ENCODE measurements at regions not wholly inside any gene's neighbourhood (a gene's known extent, or its start where the extent isn't known, plus 50 kb on each side); places are given as distances from the start of the nearest gene placed in this dataset.

DNA sequence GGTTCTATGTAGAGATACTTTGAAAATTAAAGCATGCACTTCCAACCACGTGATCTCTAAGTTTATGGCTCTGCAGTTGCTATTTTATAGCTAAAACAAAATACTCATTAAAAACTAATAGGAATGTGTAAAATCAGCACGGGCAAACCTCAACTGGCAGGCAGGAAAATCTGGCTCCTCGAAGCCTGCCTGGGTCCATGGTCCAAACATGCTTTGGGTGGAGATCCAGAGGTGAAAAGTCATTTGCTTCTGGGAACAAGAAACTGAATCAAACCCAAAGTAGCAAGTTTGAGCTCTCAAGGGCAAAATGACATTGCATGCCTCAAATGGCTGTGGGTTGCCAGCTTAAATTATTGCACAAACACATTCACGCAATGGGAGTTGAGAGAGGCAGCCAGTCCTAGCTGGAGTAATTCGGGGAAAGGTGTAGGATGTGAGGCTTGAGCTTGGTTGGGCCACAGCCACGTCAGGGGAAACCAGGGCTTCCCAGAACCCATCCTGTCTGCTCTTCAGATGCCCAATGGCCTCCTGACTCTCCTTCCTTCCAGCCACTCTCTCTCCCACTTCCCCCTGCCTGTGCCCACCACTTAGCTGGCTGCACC is 75.2 kb upstream of the LCLAT1 start:
- DNase-seq, result peak; percentile 23

DNA sequence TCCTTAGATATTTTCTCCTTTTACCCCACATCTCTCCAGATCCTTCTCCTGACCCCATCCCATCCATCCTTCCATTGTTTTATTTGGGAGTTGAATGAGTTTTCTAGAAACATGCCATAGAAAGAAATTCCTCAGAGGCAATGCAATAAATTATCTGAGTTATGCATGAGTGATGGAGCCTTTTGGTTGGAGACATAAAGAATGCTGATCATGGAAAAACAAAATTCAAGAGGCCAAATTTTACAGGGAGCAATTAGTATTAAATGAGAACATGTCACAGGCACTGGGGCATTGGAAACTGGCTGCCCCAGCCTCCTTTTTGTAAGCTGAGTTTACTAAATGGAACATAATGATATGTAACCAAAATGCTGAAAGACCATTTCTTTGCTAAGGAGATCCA is 74.2 kb upstream of the LCLAT1 start:
- DNase-seq, result no peak

DNA sequence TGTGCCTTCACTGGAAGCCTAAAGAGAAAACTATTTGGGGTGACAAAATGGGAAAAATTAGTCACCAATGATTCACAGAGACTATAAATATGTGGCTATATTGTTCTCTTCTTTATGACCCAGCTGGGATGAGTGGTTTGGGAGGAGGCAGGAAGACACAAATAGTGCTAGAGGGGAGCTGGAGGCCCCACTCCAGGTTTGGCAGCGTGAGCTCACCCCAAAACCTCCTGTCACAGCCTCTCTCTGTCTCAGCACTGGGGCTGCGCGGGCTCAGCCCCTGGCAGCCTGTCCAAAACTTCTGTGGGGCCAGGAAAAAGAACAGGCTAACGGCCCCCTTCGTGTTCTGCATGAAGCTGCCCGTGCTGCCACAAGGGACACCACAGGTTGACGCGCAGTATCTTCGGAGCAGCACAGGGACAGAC is 73.2 kb upstream of the LCLAT1 start:
- no peak for DNase-seq

DNA sequence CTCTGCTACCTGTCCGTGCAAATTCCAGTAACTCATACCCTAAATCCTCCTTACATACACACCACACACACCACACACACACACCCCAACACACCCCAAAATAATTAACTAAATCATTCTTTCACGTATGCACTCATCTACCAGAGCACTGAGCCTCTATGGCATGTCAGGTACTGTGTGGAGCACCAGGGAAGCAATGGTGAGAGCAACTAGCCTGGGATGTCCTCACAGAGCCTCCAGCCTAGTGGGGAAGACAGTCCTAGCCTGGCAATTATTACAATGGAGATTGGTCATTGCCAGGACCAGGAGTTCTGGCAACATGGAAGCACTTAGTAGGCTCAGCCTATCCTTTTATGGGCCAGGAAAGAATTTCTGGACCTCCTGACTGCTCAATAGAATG is 72.7 kb upstream of the LCLAT1 start:
- DNase-seq, result no peak

DNA sequence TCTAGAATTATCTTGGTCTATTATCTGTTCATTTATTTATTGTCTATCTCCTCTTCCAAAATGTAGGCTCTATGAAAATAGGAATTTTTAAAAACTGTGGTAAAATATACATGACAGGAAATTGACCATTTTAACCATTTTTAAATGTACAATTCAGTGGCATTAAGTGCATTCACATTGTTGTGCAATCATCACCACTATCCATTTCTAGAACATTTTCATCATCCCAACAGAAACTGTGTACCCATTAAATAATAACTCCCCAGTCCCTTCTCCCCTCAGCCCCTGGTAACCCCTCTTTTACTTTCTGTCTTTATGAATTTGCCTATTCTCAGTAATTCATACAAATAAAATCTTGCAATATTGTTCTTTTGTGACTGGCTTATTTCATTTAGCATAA is 71.1 kb upstream of the LCLAT1 start:
- no peak for DNase-seq

DNA sequence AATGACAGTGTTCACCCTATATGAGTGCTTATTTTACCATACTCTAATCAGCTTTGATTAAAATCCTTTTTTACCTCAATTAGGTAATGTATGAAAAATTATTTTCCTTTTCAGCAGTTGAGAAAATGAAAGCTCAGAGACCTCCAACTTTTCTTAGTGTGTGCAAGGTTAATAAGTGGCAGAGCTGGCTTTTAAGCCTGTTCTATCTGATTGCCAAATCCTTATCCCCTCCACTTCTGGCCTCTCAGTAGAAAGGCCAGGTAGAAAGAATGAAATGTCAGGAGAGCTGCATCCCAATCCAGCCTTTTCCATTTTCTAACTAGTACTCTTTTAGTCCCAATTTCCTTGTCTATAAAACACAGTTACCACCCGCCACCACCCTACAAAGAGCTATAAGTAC is 67.6 kb upstream of the LCLAT1 start:
- no peak for DNase-seq

DNA sequence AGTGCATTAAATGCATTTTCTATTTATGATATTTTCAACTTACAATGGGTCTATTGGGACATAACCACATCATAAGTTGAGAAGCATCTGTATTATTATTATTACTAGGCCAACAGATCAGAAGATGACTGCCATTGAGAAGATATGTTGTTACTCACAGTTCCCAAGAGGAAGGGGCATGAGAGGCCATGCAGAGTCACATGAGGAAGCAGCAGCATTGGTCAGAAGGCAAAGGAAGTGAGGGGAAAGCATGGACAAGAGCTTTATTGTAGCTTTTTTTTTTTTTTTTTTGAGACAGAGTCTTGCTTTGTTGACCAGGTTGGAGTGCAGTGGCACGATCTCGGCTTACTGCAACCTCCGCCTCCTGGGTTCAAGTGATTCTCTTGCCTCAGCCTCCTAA is 66.2 kb upstream of the LCLAT1 start:
- DNase-seq, result no peak

DNA sequence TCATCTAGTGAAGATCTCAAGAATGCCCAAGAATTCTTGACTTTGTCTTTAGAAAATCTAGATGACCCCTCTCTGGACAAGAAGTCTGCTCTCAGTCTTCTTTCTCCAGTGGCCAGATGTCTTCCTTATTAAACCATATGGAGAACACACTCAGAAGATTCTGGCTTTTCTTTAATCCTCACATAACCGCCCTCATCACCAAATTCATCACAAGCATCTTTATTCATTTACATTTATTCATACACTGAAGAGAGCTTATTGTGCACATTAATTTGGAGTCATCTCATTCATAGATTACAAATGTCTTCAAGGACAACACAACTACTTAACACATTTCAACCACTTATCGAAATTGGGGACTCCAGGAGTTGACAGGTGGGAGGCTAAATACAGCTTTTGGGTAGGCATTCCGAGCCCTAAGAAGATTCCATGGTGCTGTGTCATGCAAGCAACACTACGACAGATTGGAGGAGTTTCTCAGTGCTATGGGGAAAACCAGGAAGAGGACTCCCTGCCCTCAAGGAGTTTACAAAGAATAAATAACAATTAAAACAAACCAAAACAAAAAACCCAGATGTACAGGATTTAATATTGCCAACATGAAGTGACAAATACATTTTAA is 64.8 kb upstream of the LCLAT1 start:
- DNase-seq, result no peak

DNA sequence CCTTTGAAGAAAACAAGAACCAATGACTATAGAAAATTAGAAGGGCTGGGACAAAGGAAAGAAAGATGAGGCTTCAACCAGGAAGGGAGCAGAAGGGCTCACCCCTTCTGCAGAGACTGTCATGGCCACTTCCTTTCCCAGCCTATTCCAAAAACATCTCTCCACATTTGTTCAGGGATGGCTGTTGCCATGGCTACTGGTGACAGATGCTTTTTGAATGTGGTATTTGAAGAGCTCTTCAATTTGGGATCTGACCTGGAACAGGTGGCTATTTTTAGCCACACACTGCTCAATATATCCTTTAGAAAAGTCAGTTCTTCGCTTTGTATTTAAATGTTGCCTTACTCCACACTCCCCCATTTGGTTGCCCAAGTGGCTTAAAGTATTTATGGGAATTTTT is 64.1 kb upstream of the LCLAT1 start:
- no peak for DNase-seq

DNA sequence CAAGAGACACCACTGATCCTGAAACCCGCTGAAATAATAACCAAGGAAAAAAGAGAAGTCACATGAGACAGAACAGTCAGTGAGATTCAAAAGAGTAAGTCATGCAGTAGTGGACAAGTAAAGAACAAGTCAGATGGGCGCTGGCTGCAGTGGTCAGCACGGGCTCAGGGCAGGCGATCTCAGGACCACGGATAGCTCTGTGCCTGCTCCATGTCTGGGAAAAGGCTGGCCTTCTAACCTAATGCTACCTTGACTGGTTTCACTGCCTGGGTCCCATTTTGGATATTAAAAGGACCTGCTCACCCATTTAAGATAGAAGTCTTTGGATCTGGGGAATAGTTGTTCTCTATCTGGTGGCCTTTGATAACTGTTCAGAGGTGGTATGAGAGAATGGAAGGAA is 61.7 kb upstream of the LCLAT1 start:
- no peak for DNase-seq

DNA sequence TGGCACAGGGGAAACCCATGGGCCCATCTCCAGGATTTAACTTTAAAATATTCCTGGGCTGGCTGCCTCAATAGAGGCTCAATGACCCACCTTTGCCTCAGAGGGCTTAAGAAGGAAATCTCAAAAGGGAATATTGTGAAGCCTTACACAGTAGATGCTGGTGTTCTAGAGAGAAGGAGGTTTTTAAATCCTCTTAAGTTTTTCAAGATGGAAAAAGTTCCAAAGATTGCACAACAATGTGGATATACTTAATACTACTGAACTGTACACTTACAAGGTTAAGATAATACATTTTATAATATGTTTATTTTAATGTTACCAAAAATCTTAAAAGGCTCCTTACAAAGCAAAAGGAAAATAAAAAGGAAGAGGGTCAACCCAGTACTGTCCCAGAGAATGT is 54.9 kb upstream of the LCLAT1 start:
- no peak for DNase-seq

DNA sequence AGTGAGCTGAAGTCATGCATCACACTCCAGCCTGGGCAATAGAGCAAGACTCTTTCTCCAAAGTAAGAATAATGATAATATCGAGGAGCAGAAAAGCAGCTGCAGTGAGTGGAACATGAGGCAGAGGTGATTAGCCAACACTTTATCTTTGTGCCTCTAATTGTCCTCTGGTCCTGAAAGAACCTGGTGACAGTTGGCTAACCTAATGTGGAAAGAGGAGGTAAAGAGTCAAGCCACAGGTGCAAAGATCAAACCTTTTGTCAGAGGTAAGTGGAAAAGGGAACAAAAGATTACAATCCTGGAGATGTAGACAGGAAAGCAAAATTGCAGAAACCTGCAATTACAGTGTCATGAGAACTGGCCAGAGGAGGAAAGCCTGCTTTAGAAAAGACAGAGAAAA is 53.5 kb upstream of the LCLAT1 start:
- DNase-seq, result no peak

DNA sequence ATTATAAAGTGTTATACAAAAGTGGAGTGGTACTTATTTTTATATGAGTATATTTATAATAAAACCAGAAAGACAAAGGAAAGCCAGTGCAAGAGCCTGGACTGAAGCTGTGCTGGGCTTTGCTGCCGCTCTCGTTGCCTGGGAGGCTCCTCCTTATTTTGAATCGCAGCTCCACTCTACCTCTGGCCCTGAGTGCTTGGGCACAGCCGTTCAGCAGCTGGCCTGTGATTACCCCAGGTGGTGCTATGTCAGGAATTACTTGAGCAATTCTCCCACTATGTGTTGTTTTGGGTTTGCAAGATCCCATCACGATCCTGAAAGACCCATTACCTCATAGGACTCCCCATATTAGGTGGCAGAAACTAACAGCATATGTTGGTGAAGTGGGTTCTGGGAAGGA is 53.0 kb upstream of the LCLAT1 start:
- no peak for DNase-seq

DNA sequence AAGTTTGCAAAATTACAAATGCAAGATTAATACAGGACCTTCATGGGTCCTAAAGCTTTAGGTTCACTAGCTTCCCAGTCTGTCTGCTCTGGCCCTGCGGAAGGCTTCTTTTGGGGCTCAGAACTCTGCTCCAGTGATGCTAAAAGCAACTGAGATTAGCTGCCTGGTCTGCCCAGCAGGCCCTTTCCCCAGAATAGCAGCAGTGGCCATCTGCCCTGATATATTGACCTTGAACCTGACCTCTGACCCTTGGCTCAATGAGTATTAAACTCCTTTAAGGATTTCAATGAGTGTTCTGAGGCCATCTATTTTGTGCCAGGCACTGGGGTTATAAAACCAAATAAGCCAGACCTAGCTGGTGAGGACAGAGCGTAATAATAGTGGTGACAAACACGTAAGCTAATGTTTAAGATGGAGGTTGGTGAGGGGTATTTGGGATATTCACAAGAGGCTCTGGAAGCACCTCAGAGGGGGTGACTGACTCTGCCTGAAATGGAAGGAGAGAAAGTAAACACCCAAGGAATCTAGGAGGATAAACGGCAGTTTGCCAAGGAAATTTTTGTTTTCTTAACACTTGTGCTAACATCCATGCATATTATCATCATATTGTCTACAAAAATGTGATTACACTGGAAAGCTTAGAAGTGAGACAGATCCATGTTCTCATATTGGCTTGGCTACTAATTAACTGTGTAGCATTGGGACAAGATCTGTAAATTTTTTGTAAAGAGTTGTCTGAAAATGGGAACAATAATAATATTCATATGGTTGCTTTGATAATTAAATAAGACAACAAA is 50.4 kb upstream of the LCLAT1 start:
- DNase-seq, result no peak

Measured in activated CD4-positive, alpha-beta T cell treated with anti-CD3 and anti-CD28 coated beads, Interleukin-10, Interleukin-2, amounts not matched to agents 100 ng/mL and 50 ng/mL, durations not matched to agents 16 hours and 8 hours (primary cell).